22Rv1 (cell line): ENCODE measurements at regions not wholly inside any gene's neighbourhood (a gene's known extent, or its start where the extent isn't known, plus 50 kb on each side); places are given as distances from the start of the nearest gene placed in this dataset.
"Not testable (repeated sequence)": the region's sequence is repeated elsewhere in the genome, so short reads cannot be mapped to it uniquely, and the experiment has no call there.

Experiments used
- H3K27ac ChIP-seq: fragments of 450-650 bp; 2 replicates; pipeline ENCODE4 v1.5.1; 2017
- ZFX ChIP-seq: fragments of 450-650 bp; IDR thresholded peaks from 2 replicates; pipeline ENCODE4 v1.6.1; 2017; ENCODE audit warnings: antibody characterized with exemption, borderline replicate concordance
- TF ChIP-seq, protein P1 (sequence below): fragments of 450-650 bp; IDR thresholded peaks from 2 replicates; pipeline ENCODE4 v1.5.1; 2017; ENCODE audit warnings: mild to moderate bottlenecking

DNA sequence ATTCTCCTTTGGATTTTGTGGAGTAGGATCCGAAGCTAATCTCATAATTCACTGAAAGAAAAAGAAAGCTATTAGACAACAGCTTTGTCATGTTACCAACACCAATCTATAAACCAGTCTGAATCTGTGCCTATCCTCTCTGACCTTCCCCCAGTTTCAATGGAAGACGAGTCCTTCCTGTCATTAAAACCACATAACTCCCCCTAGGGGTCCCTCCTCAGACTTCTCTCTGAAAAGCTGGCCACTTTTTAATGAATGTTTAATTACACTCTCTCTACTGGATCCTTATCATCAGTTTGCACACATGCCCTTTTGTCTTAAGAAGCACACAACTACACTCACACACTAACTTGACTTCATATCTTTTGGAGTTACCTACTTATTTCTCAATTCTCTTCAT, 98.0 kb upstream of the TSLP start:
- no peak overlapping the region for H3K27ac ChIP-seq
- TF ChIP-seq ZFX: no peak
- TF ChIP-seq, protein P1, sequence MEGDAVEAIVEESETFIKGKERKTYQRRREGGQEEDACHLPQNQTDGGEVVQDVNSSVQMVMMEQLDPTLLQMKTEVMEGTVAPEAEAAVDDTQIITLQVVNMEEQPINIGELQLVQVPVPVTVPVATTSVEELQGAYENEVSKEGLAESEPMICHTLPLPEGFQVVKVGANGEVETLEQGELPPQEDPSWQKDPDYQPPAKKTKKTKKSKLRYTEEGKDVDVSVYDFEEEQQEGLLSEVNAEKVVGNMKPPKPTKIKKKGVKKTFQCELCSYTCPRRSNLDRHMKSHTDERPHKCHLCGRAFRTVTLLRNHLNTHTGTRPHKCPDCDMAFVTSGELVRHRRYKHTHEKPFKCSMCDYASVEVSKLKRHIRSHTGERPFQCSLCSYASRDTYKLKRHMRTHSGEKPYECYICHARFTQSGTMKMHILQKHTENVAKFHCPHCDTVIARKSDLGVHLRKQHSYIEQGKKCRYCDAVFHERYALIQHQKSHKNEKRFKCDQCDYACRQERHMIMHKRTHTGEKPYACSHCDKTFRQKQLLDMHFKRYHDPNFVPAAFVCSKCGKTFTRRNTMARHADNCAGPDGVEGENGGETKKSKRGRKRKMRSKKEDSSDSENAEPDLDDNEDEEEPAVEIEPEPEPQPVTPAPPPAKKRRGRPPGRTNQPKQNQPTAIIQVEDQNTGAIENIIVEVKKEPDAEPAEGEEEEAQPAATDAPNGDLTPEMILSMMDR: no peak

DNA sequence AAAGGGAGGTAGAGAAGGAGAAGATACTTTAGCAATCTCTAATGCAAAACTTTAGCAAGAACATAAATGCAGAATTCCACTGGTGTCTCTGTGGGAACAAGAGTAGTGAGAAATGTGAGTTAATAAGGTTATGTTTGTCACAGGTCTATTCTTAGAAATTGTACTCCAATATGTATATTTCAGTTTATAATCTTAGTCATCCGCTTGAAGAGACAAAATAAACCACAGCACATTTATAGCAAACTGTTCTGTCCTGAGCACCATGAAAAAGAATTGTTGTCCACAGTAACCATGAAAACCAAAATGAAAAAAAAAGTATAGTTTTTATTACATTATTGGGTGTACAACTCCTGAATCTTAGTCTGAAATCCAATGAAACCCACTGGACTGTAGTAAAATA, 93.6 kb upstream of the TSLP start:
- no peak overlapping the region for H3K27ac ChIP-seq
- TF ChIP-seq, protein P1: no peak
- no peak for TF ChIP-seq ZFX

- not testable (repeated sequence) for H3K27ac ChIP-seq
These were observed 85.6 kb upstream of the TSLP start for GRCh38 chr5:110985882-110986281.

- H3K27ac ChIP-seq: not testable (repeated sequence)
These were observed 83.9 kb upstream of the TSLP start for GRCh38 chr5:110987573-110987972.

GRCh38 chr5:110996742-110997141, 74.8 kb upstream of the TSLP start:
- TF ChIP-seq ZFX: no peak
- TF ChIP-seq, protein P1: no peak
- H3K27ac ChIP-seq: no peak overlapping the region

GRCh38 chr5:111002036-111002435, 69.5 kb upstream of the TSLP start:
- TF ChIP-seq ZFX: no peak
- TF ChIP-seq, protein P1: no peak
- H3K27ac ChIP-seq: no peak overlapping the region

- no peak overlapping the region for H3K27ac ChIP-seq
- TF ChIP-seq, protein P1: no peak
- no peak for TF ChIP-seq ZFX
These were observed 67.9 kb upstream of the TSLP start for GRCh38 chr5:111003623-111004022.

- TF ChIP-seq, protein P1: no peak
- TF ChIP-seq ZFX: no peak
- no peak overlapping the region for H3K27ac ChIP-seq
These were observed 67.2 kb upstream of the TSLP start for GRCh38 chr5:111004291-111004690.

- TF ChIP-seq, protein P1: no peak
- TF ChIP-seq ZFX: no peak
- H3K27ac ChIP-seq: no peak overlapping the region
These were observed 60.7 kb upstream of the TSLP start for GRCh38 chr5:111010783-111011182.
